HEK293 (cell line): ENCODE measurements at regions not wholly inside any gene's neighbourhood (a gene's known extent, or its start where the extent isn't known, plus 50 kb on each side); places are given as distances from the start of the nearest gene placed in this dataset.

Experiments
- CTCF ChIA-PET: fragments of 350-600 bp; formaldehyde crosslinking; extraction: SDS; loops from one replicate; lab custom pipeline; 2021; ENCODE audit warnings: antibody characterized with exemption; lab: Yijun Ruan, JAX
- POLR2A ChIA-PET: fragments of 300-600 bp; formaldehyde crosslinking; extraction: SDS; loops from one replicate; lab custom pipeline; 2020; ENCODE audit warnings: antibody characterized with exemption, inconsistent platforms; lab: Yijun Ruan, JAX
- H3K27ac ChIP-seq: fragments of 200-500 bp; sonication (Bioruptor generic); 2 replicates; pipeline ENCODE4 v1.5.1; 2014; ENCODE audit warnings: low read depth, low read length, control low read depth, inconsistent platforms; ENCODE audit errors: extremely low read depth
- H3K36me3 ChIP-seq, 2 experiments: fragments of 200-500 bp in 1 of 2; sonication (Bioruptor generic) in 1 of 2; 1 replicate in 1 of 2; 2 replicates in 1 of 2; pipeline ENCODE4 v1.5.1; 2014 to 2017; ENCODE audit warnings: inconsistent platforms in 2 of 2, low read length in 2 of 2; ENCODE audit not compliant: control insufficient read depth in 2 of 2, insufficient read depth in 1 of 2
- H3K4me1 ChIP-seq: fragments of 200-500 bp; sonication (Bioruptor generic); 2 replicates; pipeline ENCODE4 v1.5.1; 2014; ENCODE audit warnings: mild to moderate bottlenecking, low read length, inconsistent platforms; ENCODE audit not compliant: control insufficient read depth, insufficient read depth
- H3K4me3 ChIP-seq: 2 replicates; pipeline ENCODE4 v1.5.1; 2011; ENCODE audit warnings: low read depth, mild to moderate bottlenecking, control low read depth, low read length, moderate library complexity
- H3K9me3 ChIP-seq: fragments of 200-500 bp; sonication (Bioruptor generic); 2 replicates; pipeline ENCODE4 v1.5.1; 2014; ENCODE audit warnings: low read depth, low read length, inconsistent platforms; ENCODE audit not compliant: control insufficient read depth, insufficient read depth
- GLIS2 ChIP-seq: fragments of 450-650 bp; formaldehyde crosslinking; IDR thresholded peaks from 2 replicates; pipeline ENCODE4 v1.5.1; 2016; ENCODE audit warnings: missing biosample characterization, missing genetic modification characterization
- HOXD13 ChIP-seq: sonication (generic); formaldehyde crosslinking; IDR thresholded peaks from 2 replicates; pipeline ENCODE4 v1.8.0; 2022; ENCODE audit warnings: missing genetic modification reagents, borderline replicate concordance
- KLF1 ChIP-seq: fragments of 450-650 bp; formaldehyde crosslinking; IDR thresholded peaks from 2 replicates; pipeline ENCODE4 v1.5.1; 2016; ENCODE audit warnings: missing biosample characterization, missing genetic modification characterization
- MZF1 ChIP-seq: fragments of 450-650 bp; formaldehyde crosslinking; IDR thresholded peaks from 2 replicates; pipeline ENCODE4 v1.5.1; 2017; ENCODE audit warnings: missing biosample characterization, missing genetic modification characterization, borderline replicate concordance
- PRDM6 ChIP-seq: fragments of 450-650 bp; formaldehyde crosslinking; IDR thresholded peaks from 2 replicates; pipeline ENCODE4 v1.5.1; 2017; ENCODE audit warnings: missing biosample characterization, missing genetic modification characterization
- RBAK ChIP-seq: fragments of 450-650 bp; formaldehyde crosslinking; IDR thresholded peaks from 2 replicates; pipeline ENCODE4 v1.5.1; 2016; ENCODE audit warnings: missing biosample characterization, missing genetic modification characterization
- TCF7L2 ChIP-seq: IDR thresholded peaks from 2 replicates; pipeline ENCODE4 v1.6.1; 2011; ENCODE audit warnings: low read depth, mild to moderate bottlenecking, inconsistent platforms, low read length, moderate library complexity, borderline replicate concordance
- ZBTB26 ChIP-seq: fragments of 450-650 bp; formaldehyde crosslinking; optimal IDR thresholded peaks from 2 replicates; pipeline ENCODE3; 2016; ENCODE audit warnings: missing biosample characterization, mild to moderate bottlenecking, missing genetic modification characterization
- ZBTB8A ChIP-seq: fragments of 450-650 bp; formaldehyde crosslinking; IDR thresholded peaks from 2 replicates; pipeline ENCODE4 v1.5.1; 2016; ENCODE audit warnings: missing biosample characterization, missing genetic modification characterization
- ZNF132 ChIP-seq: fragments of 450-650 bp; formaldehyde crosslinking; IDR thresholded peaks from 2 replicates; pipeline ENCODE4 v1.5.1; 2017; ENCODE audit warnings: missing biosample characterization, missing genetic modification characterization, borderline replicate concordance
- ZNF157 ChIP-seq: fragments of 450-650 bp; formaldehyde crosslinking; IDR thresholded peaks from 2 replicates; pipeline ENCODE4 v1.5.1; 2016; ENCODE audit warnings: missing biosample characterization, missing genetic modification characterization
- ZNF175 ChIP-seq: fragments of 450-650 bp; formaldehyde crosslinking; IDR thresholded peaks from 2 replicates; pipeline ENCODE4 v1.5.1; 2016; ENCODE audit warnings: missing biosample characterization, missing genetic modification characterization
- ZNF292 ChIP-seq: fragments of 450-650 bp; formaldehyde crosslinking; IDR thresholded peaks from 2 replicates; pipeline ENCODE4 v1.5.1; 2016; ENCODE audit warnings: low read depth, missing biosample characterization, missing genetic modification characterization, borderline replicate concordance
- ZNF341 ChIP-seq: fragments of 450-650 bp; formaldehyde crosslinking; IDR thresholded peaks from 2 replicates; pipeline ENCODE4; 2016; ENCODE audit warnings: low read depth, missing biosample characterization, missing genetic modification characterization
- ZNF391 ChIP-seq: fragments of 450-650 bp; formaldehyde crosslinking; IDR thresholded peaks from 2 replicates; pipeline ENCODE4 v1.5.1; 2016; ENCODE audit warnings: low read depth, missing biosample characterization, missing genetic modification characterization, borderline replicate concordance
- ZNF501 ChIP-seq: fragments of 450-650 bp; formaldehyde crosslinking; IDR thresholded peaks from 2 replicates; pipeline ENCODE4 v1.5.1; 2016; ENCODE audit warnings: missing biosample characterization, missing genetic modification characterization
- ZNF555 ChIP-seq: fragments of 450-650 bp; formaldehyde crosslinking; conservative IDR thresholded peaks from 2 replicates; pipeline ENCODE4 v1.5.1; 2017; ENCODE audit warnings: missing biosample characterization, mild to moderate bottlenecking, missing genetic modification characterization, inconsistent platforms
- ZNF677 ChIP-seq: fragments of 450-650 bp; IDR thresholded peaks from 2 replicates; pipeline ENCODE4 v1.5.0; 2018; ENCODE audit warnings: missing biosample characterization, mild to moderate bottlenecking, missing genetic modification characterization, moderate library complexity
- TF ChIP-seq, protein P1 (sequence below): fragments of 450-650 bp; IDR thresholded peaks from 2 replicates; pipeline ENCODE4 v1.5.1; 2018; ENCODE audit warnings: missing biosample characterization, mild to moderate bottlenecking, missing genetic modification characterization
- TF ChIP-seq, protein P2 (sequence below): fragments of 450-650 bp; formaldehyde crosslinking; IDR thresholded peaks from 2 replicates; pipeline ENCODE4 v1.5.1; 2016; ENCODE audit warnings: missing biosample characterization, missing genetic modification characterization
- TF ChIP-seq, protein P3 (sequence below): fragments of 450-650 bp; formaldehyde crosslinking; IDR thresholded peaks from 2 replicates; pipeline ENCODE4 v1.5.1; 2016; ENCODE audit warnings: missing biosample characterization, missing genetic modification characterization

DNA sequence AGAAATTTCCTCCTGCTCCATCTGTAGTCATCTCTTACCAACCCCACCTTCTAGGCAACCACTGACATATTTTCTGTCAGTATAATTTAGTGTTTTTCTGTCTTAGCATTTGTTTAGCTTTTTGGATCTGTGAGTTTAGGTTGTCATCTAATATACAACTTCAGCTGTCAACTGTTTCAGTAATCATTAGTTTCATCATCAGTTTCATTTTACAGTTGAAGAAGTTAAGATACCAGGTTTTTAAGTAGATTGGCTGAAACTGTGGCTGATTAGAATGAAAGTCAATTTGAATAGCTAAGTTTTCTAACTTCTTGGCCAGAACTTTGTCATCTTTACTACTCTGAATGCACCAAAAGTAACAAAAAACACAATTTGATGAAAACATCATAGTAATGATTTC lies 1957.3 kb downstream of the NCAM2 start (continued):
- no peak for TF ChIP-seq ZNF292 (tag by site-specific recombination)
- TF ChIP-seq ZNF677 (tag by site-specific recombination): no peak
- no peak for TF ChIP-seq RBAK
- TF ChIP-seq ZNF341: no peak
- no peak for TF ChIP-seq ZNF391 (tag by site-specific recombination)
- no peak for TF ChIP-seq ZBTB8A

DNA sequence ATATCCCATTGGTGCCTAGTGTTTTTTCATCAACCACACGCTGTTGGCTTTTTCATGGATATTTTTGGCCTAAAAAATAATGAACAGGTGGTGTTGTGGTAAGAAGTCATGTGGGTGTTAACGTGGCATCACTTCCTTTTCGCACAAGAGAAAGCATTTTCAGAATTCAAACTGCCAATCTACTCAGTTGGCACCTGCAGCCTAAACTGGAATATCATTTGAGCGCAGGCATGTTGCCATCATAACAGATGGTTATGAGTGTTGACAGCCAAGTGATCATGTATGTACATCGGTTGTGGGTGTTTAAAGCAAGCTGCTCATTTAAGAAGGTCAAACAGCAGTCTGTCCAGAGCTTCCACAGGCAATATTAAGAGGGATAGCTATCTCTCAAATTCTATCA lies 1963.0 kb downstream of the NCAM2 start:
- Histone ChIP-seq H3K4me1 (no peaks in the 10 kb centered on the region), H3K9me3 (no peaks in the 10 kb centered on the region; the same call in 1 of the 2 replicates), H3K36me3 (no peaks in the 10 kb centered on the region), H3K27ac (no peak overlapping the region), H3K4me3 (no peak overlapping the region)
- ChIA-PET CTCF (no interaction called here), POLR2A (no interaction called here)
- no peak for TF ChIP-seq ZNF132 (tag by site-specific recombination)
- TF ChIP-seq ZNF501 (tag by site-specific recombination): no peak
- no peak for TF ChIP-seq GLIS2 (tag by site-specific recombination)
- TF ChIP-seq TCF7L2: no peak
- no peak for TF ChIP-seq ZBTB26 (tag by site-specific recombination)
- TF ChIP-seq PRDM6 (tag by site-specific recombination): no peak
- TF ChIP-seq, protein P1, sequence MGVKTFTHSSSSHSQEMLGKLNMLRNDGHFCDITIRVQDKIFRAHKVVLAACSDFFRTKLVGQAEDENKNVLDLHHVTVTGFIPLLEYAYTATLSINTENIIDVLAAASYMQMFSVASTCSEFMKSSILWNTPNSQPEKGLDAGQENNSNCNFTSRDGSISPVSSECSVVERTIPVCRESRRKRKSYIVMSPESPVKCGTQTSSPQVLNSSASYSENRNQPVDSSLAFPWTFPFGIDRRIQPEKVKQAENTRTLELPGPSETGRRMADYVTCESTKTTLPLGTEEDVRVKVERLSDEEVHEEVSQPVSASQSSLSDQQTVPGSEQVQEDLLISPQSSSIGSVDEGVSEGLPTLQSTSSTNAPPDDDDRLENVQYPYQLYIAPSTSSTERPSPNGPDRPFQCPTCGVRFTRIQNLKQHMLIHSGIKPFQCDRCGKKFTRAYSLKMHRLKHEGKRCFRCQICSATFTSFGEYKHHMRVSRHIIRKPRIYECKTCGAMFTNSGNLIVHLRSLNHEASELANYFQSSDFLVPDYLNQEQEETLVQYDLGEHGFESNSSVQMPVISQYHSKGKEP (tag by site-specific recombination): no peak
- TF ChIP-seq ZNF175 (tag by site-specific recombination): no peak
- TF ChIP-seq HOXD13 (CRISPR knock-in tag): no peak
- TF ChIP-seq, protein P2, sequence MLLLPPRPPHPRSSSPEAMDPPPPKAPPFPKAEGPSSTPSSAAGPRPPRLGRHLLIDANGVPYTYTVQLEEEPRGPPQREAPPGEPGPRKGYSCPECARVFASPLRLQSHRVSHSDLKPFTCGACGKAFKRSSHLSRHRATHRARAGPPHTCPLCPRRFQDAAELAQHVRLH (tag by site-specific recombination): no peak
- TF ChIP-seq ZNF555: no peak
- TF ChIP-seq, protein P3, sequence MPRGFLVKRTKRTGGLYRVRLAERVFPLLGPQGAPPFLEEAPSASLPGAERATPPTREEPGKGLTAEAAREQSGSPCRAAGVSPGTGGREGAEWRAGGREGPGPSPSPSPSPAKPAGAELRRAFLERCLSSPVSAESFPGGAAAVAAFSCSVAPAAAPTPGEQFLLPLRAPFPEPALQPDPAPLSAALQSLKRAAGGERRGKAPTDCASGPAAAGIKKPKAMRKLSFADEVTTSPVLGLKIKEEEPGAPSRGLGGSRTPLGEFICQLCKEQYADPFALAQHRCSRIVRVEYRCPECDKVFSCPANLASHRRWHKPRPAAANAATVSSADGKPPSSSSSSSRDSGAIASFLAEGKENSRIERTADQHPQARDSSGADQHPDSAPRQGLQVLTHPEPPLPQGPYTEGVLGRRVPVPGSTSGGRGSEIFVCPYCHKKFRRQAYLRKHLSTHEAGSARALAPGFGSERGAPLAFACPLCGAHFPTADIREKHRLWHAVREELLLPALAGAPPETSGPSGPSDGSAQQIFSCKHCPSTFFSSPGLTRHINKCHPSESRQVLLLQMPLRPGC (tag by site-specific recombination): no peak
- no peak for TF ChIP-seq KLF1
- no peak for TF ChIP-seq ZNF157 (tag by site-specific recombination)
- no peak for TF ChIP-seq MZF1 (tag by site-specific recombination)
